Breast epithelium (tissue), 4 donors: ENCODE measurements at regions not wholly inside any gene's neighbourhood (a gene's known extent, or its start where the extent isn't known, plus 50 kb on each side); places are given as distances from the start of the nearest gene placed in this dataset.

Experiments
- DNase-seq, 2 donors: peaks; one replicate each; pipeline ENCODE4 v3.0.0-alpha.2; 2019; ENCODE audit warnings: low spot score in 2 of 2
- H3K27ac ChIP-seq, 2 donors: fragments of 200-600 bp; sonication (generic) in 1 of 2; one replicate each; pipeline ENCODE4 v1.5.1; 2016 to 2019; ENCODE audit warnings: mild to moderate bottlenecking in 1 of 2
- H3K27me3 ChIP-seq, 2 donors: fragments of 200-600 bp; sonication (generic) in 1 of 2; one replicate each; pipeline versions ENCODE4 v1.5.1 to v1.6.0; 2017 to 2019; ENCODE audit warnings: control low read depth in 1 of 2, mild to moderate bottlenecking in 1 of 2
- H3K36me3 ChIP-seq: fragments of 200-600 bp; one replicate; pipeline ENCODE4 v1.5.1; 2019
- H3K4me1 ChIP-seq, 2 donors: fragments of 200-600 bp; sonication (generic); one replicate each; pipeline ENCODE4 v1.5.1; 2016 to 2019; ENCODE audit warnings: control low read depth in 1 of 2
- H3K4me3 ChIP-seq, 3 donors: fragments of 200-600 bp; sonication (generic); 1 replicate in 2 of 3; 2 replicates in 1 of 3; pipeline ENCODE4 v1.5.1; 2016 to 2019; ENCODE audit warnings: mild to moderate bottlenecking in 3 of 3, moderate library complexity in 2 of 3
- H3K9me3 ChIP-seq, 2 donors: fragments of 200-600 bp; sonication (generic) in 1 of 2; one replicate each; pipeline ENCODE4 v1.5.1; 2016 to 2019; ENCODE audit warnings: control low read depth in 1 of 2
- POLR2A ChIP-seq: fragments of 450-650 bp; IDR thresholded peaks from one replicate; pipeline ENCODE4 v1.6.1; 2016; ENCODE audit warnings: antibody characterized with exemption, mild to moderate bottlenecking, moderate library complexity
- POLR2AphosphoS5 ChIP-seq, 3 donors: sonication (generic); formaldehyde crosslinking; IDR thresholded peaks; one replicate each; pipeline ENCODE4 v1.6.1; 2017; ENCODE audit warnings: antibody characterized with exemption in 3 of 3
- intact Hi-C: fragments of 100-400 bp; cut with DNase I; formaldehyde crosslinking; loops from one replicate; pipeline ENCODE4 v1.15.1; 2023; ENCODE audit warnings: low total_unique reads
- TF ChIP-seq, protein P1 (sequence below), 3 donors: fragments of 450-650 bp; IDR thresholded peaks; one replicate each; pipeline ENCODE4 v1.5.1; 2016 to 2017; ENCODE audit warnings: antibody characterized with exemption in 3 of 3, mild to moderate bottlenecking in 3 of 3, moderate library complexity in 3 of 3

DNA sequence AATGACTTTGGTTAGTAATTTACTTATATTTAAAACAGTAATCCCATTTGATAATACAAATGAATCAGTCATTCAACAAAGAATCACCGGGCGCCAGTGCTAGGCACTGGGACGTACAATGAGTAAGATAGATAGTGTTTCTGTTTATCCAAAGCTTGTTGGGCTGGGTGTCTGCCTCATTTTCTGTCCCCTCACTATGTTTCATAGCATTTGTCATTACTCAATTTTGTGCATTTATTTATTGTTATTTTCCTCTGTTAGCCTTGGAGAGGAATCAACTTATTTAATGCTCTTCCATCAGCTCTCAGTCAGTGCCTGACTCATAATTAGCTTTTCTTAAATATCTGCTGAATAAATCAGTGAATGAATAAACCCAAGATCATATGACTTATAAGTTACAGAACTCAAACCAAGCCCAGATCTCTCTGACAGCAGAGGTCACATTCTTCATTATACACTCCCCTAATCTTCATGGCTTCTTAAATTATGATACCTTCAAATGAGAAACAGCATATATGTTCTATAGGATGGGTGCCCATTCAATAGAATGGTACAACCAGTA lies 86.2 kb downstream of the TSPAN8 start:
- H3K36me3 ChIP-seq = no peaks in the 10 kb centered on the region
- DNase-seq = no peak
- intact Hi-C loops = no loop called here
- peaks cover 0 to 4% of the 10 kb centered on the region in 2 donors for H3K4me1 ChIP-seq
- H3K4me3 ChIP-seq = no peak overlapping the region
- H3K27me3 ChIP-seq = no peaks in the 10 kb centered on the region
- TF ChIP-seq, protein P1, sequence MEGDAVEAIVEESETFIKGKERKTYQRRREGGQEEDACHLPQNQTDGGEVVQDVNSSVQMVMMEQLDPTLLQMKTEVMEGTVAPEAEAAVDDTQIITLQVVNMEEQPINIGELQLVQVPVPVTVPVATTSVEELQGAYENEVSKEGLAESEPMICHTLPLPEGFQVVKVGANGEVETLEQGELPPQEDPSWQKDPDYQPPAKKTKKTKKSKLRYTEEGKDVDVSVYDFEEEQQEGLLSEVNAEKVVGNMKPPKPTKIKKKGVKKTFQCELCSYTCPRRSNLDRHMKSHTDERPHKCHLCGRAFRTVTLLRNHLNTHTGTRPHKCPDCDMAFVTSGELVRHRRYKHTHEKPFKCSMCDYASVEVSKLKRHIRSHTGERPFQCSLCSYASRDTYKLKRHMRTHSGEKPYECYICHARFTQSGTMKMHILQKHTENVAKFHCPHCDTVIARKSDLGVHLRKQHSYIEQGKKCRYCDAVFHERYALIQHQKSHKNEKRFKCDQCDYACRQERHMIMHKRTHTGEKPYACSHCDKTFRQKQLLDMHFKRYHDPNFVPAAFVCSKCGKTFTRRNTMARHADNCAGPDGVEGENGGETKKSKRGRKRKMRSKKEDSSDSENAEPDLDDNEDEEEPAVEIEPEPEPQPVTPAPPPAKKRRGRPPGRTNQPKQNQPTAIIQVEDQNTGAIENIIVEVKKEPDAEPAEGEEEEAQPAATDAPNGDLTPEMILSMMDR (IDR thresholded peaks at IDR 0.05) = no peak
- no peak for TF ChIP-seq POLR2A
- no peak for TF ChIP-seq POLR2AphosphoS5 (IDR thresholded peaks at IDR 0.05)
- H3K27ac ChIP-seq = no peak overlapping the region
- no peaks in the 10 kb centered on the region for H3K9me3 ChIP-seq

DNA sequence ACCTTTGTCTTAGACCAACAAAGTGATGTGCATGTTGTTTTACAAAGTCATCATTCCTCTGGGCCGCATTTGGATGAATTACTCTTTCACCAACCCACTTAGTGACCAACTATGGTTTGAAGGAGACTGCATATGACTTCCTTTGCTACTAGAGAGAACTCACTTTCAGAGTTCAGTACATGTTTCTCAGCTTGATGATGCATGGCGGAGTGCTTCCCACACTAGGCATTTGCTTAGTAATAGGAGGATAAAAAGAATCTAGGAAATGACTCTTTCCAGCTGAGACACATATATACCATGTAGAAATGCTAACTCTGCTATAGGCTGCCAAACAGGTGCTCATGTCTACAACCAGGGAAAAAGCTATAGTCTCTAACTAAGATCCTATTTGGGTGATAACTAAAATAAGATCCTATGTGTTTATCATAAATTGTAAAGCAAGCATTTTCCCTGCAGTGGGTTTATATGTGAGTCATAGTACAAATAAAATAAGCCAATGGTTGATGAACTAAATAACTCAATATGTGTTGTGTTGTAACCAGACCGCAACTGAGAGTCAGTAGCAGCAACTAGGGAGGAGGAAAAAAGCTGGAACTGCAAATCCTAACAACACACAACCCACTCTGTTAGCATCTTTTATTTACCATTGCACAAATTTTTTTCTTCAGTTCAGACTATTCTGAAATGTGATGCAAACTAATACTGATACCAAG lies 87.2 kb downstream of the TSPAN8 start:
- no peak for TF ChIP-seq POLR2AphosphoS5 (IDR thresholded peaks at IDR 0.05)
- DNase-seq = no peak
- Histone ChIP-seq H3K27ac (peak overlapping the region in 1 of 2 donors; percentile 23), H3K4me3 (no peak overlapping the region), H3K36me3 (no peaks in the 10 kb centered on the region), H3K9me3 (no peaks in the 10 kb centered on the region), H3K27me3 (no peaks in the 10 kb centered on the region), H3K4me1 (peaks cover 0 to 4% of the 10 kb centered on the region in 2 donors)
- intact Hi-C loops = no loop called here

DNA sequence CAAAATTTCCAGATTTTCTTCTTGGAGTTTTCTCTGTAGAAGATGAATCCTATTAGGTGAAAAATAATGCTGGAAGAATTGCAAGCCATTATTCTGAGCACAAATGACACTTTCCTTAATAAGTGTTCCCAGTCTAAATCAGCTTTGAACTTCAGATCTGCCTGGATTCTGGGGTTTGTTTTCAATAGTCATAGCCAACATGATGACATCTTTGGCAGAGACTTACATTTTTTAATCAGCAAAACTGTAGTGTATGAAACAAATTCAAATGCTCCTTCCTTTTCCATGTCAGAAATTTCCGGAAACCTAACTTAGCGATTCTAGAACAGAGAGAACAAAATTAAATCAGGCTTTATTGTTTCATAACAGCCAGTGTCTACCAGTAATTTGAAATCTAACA lies 88.5 kb downstream of the TSPAN8 start:
- intact Hi-C loops = no loop called here
- Histone ChIP-seq H3K9me3 (no peaks in the 10 kb centered on the region), H3K4me1 (peaks cover 0 to 4% of the 10 kb centered on the region in 2 donors), H3K36me3 (no peaks in the 10 kb centered on the region), H3K4me3 (no peak overlapping the region), H3K27me3 (no peaks in the 10 kb centered on the region), H3K27ac (peak overlapping the region in 1 of 2 donors; percentile 23)
- no peak for DNase-seq
- TF ChIP-seq POLR2AphosphoS5 (IDR thresholded peaks at IDR 0.05) = peak in 1 of 3 donors; percentile 56
- TF ChIP-seq, protein P1 (IDR thresholded peaks at IDR 0.05) = no peak

DNA sequence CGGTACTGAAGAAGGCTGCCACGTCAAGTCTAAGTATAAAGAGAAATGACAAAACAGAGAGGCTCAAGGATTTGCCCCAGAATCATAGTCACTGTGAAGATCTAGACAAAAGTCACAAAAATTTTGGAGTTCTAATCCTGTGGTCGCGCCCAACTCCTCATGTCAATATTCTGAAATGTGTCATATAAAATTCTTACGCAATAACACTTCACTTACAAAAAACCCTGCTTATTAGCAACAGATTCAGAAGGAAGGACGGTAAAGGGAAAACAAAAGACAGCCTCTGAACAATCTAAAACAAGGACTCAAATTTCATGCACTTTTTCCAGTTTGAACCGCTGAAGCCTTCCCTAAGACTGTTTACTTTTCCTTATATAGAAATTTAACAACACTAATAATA lies 94.7 kb downstream of the TSPAN8 start:
- H3K9me3 ChIP-seq = no peaks in the 10 kb centered on the region
- no peaks in the 10 kb centered on the region for H3K27me3 ChIP-seq
- no peak overlapping the region for H3K27ac ChIP-seq
- no peaks in the 10 kb centered on the region for H3K4me1 ChIP-seq
- intact Hi-C loops = loop anchor here (1.0 kb wide), 1 partner anchor 14 kb away; no protein-coding TSS in a partner anchor
- no peak for TF ChIP-seq POLR2AphosphoS5 (IDR thresholded peaks at IDR 0.05)
- no peak for DNase-seq
- no peak overlapping the region for H3K4me3 ChIP-seq
- H3K36me3 ChIP-seq = no peaks in the 10 kb centered on the region

DNA sequence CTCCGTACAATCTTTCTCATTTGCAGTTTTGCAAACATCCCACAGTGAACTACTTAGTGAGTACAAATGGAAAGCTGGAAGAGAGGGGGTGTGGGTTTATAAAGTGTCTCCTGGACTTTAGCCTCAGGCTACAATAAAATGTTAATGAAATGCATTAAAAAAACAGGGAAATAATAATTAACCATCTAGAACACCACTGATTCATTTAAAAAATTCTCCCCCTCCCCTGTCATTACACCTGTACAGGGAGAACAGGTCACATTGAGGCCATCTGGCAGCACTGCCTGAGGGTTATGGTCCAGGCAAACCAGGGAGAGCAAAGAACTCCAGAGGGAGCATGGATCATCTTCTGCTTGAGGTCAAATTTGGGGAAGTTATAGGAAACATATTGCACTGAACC lies 96.3 kb downstream of the TSPAN8 start:
- Histone ChIP-seq H3K36me3 (no peaks in the 10 kb centered on the region), H3K27me3 (no peaks in the 10 kb centered on the region), H3K27ac (no peak overlapping the region), H3K4me3 (no peak overlapping the region), H3K9me3 (no peaks in the 10 kb centered on the region), H3K4me1 (no peaks in the 10 kb centered on the region)
- no peak for DNase-seq
- intact Hi-C loops = no loop called here
- TF ChIP-seq POLR2AphosphoS5 (IDR thresholded peaks at IDR 0.05) = no peak

DNA sequence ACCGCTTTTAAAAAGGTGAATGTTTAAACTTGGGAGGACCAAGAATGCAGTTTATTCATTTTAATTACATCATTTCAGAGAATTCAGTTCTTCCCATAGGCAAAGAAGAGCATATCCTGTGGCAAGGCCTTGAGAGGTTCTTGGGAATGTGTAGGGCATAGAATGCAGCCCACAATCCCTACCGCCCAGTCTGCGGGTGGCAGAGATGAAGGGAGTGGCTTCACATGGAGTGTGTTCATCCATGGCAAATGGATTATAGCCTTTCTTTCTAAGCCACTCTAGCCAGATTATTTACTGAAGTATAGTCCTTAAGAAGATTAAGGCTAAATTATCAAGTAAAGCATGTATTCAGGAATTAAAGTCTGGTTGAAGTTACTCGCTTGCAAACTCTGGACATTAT lies 97.4 kb downstream of the TSPAN8 start:
- TF ChIP-seq, protein P1 (IDR thresholded peaks at IDR 0.05) = no peak
- TF ChIP-seq POLR2AphosphoS5 (IDR thresholded peaks at IDR 0.05) (no peak), POLR2A (no peak)
- Histone ChIP-seq H3K27me3 (no peaks in the 10 kb centered on the region), H3K27ac (no peak overlapping the region), H3K4me3 (no peak overlapping the region), H3K9me3 (no peaks in the 10 kb centered on the region), H3K36me3 (no peaks in the 10 kb centered on the region), H3K4me1 (no peaks in the 10 kb centered on the region)
- intact Hi-C loops = no loop called here
- no peak for DNase-seq
